ENCODE measurements at regions not wholly inside any gene's neighbourhood (a gene's known extent, or its start where the extent isn't known, plus 50 kb on each side); places are given as distances from the start of the nearest gene placed in this dataset.
A peak's percentile ranks its signal among the peaks of the same experiment; 100 is the strongest.

- Histone ChIP-seq H2AK5ac (ENCODE audit: low read length) (no peak overlapping the region), H3K9ac (ENCODE audit: low read length) (no peak overlapping the region), H3K23ac (ENCODE audit: low read length) (no peak overlapping the region), H3K36me3 (ENCODE audit: control insufficient read depth, insufficient read depth, low read length) (no peaks in the 10 kb centered on the region), H2BK120ac (ENCODE audit: low read depth, low read length) (no peak overlapping the region), H3K4ac (ENCODE audit: low read depth, low read length) (peak overlapping the region; percentile 24), H3K27me3 (ENCODE audit: insufficient read depth, low read length, poor library complexity) (no peaks in the 10 kb centered on the region), H2BK5ac (ENCODE audit: low read length) (no peak overlapping the region), H3K79me2 (ENCODE audit: control insufficient read depth, insufficient read depth, low read length) (no peaks in the 10 kb centered on the region), H2BK15ac (replicated peaks; ENCODE audit: low read depth) (no peak overlapping the region), H3K4me3 (ENCODE audit: low read length) (no peak overlapping the region), H3K4me1 (ENCODE audit: control insufficient read depth, low read depth, low read length) (no peaks in the 10 kb centered on the region), H3K18ac (ENCODE audit: low read length) (no peak overlapping the region), H3K4me2 (ENCODE audit: low read length) (no peak overlapping the region), H3K79me1 (ENCODE audit: low read length) (no peaks in the 10 kb centered on the region), H3K27ac (ENCODE audit: low read depth, low read length) (no peak overlapping the region), H4K5ac (ENCODE audit: low read length) (no peak overlapping the region), H4K8ac (ENCODE audit: low read depth, low read length) (no peak overlapping the region), H3K56ac (ENCODE audit: low read length) (peak overlapping the region; percentile 42)
- no CpG with 5 or more reads among the region's 17 CpGs for WGBS (ENCODE audit: extremely low coverage, insufficient coverage, low lambda C conversion rate)
- DNase-seq, result peak; percentile 2
Observed at GRCh38 chrX:40173143-40174000, 75.6 kb upstream of the BCOR start.

GRCh38 chrX:40172401-40173142, 74.8 kb upstream of the BCOR start:
- Histone ChIP-seq H3K4me2 (ENCODE audit: low read length) (peak overlapping the region; percentile 36), H3K4me1 (ENCODE audit: control insufficient read depth, low read depth, low read length) (no peaks in the 10 kb centered on the region), H3K4me3 (ENCODE audit: low read length) (no peak overlapping the region), H3K23ac (ENCODE audit: low read length) (no peak overlapping the region), H4K8ac (ENCODE audit: low read depth, low read length) (no peak overlapping the region), H3K36me3 (ENCODE audit: control insufficient read depth, insufficient read depth, low read length) (no peaks in the 10 kb centered on the region), H3K56ac (ENCODE audit: low read length) (peak overlapping the region; percentile 60), H3K4ac (ENCODE audit: low read depth, low read length) (peak overlapping the region; percentile 24), H4K5ac (ENCODE audit: low read length) (no peak overlapping the region), H3K79me2 (ENCODE audit: control insufficient read depth, insufficient read depth, low read length) (no peaks in the 10 kb centered on the region), H2BK15ac (replicated peaks; ENCODE audit: low read depth) (no peak overlapping the region), H2BK120ac (ENCODE audit: low read depth, low read length) (no peak overlapping the region), H2AK5ac (ENCODE audit: low read length) (no peak overlapping the region), H3K9ac (ENCODE audit: low read length) (peak overlapping the region; percentile 47), H3K27me3 (ENCODE audit: insufficient read depth, low read length, poor library complexity) (peaks cover under 1% of the 10 kb centered on the region), H3K18ac (ENCODE audit: low read length) (peak overlapping the region; percentile 83), H2BK5ac (ENCODE audit: low read length) (no peak overlapping the region), H3K79me1 (ENCODE audit: low read length) (no peaks in the 10 kb centered on the region), H3K27ac (ENCODE audit: low read depth, low read length) (no peak overlapping the region)
- no CpG with 5 or more reads among the region's 60 CpGs for WGBS (ENCODE audit: extremely low coverage, insufficient coverage, low lambda C conversion rate)
- DNase-seq, result peak; percentile 38

- no CpG with 5 or more reads among the region's 73 CpGs for WGBS (ENCODE audit: extremely low coverage, insufficient coverage, low lambda C conversion rate)
- Histone ChIP-seq H4K5ac (ENCODE audit: low read length) (no peak overlapping the region), H3K79me2 (ENCODE audit: control insufficient read depth, insufficient read depth, low read length) (no peaks in the 10 kb centered on the region), H4K8ac (ENCODE audit: low read depth, low read length) (no peak overlapping the region), H2BK5ac (ENCODE audit: low read length) (no peak overlapping the region), H2AK5ac (ENCODE audit: low read length) (no peak overlapping the region), H3K56ac (ENCODE audit: low read length) (peak overlapping the region; percentile 60), H3K4me1 (ENCODE audit: control insufficient read depth, low read depth, low read length) (no peaks in the 10 kb centered on the region), H3K79me1 (ENCODE audit: low read length) (no peaks in the 10 kb centered on the region), H3K9ac (ENCODE audit: low read length) (peak overlapping the region; percentile 47), H3K4ac (ENCODE audit: low read depth, low read length) (peak overlapping the region; percentile 62), H3K4me2 (ENCODE audit: low read length) (peak overlapping the region; percentile 36), H2BK15ac (replicated peaks; ENCODE audit: low read depth) (no peak overlapping the region), H3K36me3 (ENCODE audit: control insufficient read depth, insufficient read depth, low read length) (no peaks in the 10 kb centered on the region), H3K4me3 (ENCODE audit: low read length) (no peak overlapping the region), H2BK120ac (ENCODE audit: low read depth, low read length) (peak overlapping the region; percentile 68), H3K27me3 (ENCODE audit: insufficient read depth, low read length, poor library complexity) (peaks cover 8% of the 10 kb centered on the region), H3K23ac (ENCODE audit: low read length) (no peak overlapping the region), H3K18ac (ENCODE audit: low read length) (peak overlapping the region; percentile 83), H3K27ac (ENCODE audit: low read depth, low read length) (no peak overlapping the region)
- peak; percentile 39 for DNase-seq
Observed at GRCh38 chrX:40171513-40172400, 74.0 kb upstream of the BCOR start.

GRCh38 chrX:40170830-40171512, 73.2 kb upstream of the BCOR start:
- no peaks in the 10 kb centered on the region for H3K36me3 ChIP-seq (ENCODE audit: control insufficient read depth, insufficient read depth, low read length)
- no peak overlapping the region for H3K23ac ChIP-seq (ENCODE audit: low read length)
- DNase-seq, result peak; percentile 54
- H2BK15ac ChIP-seq (replicated peaks; ENCODE audit: low read depth), result no peak overlapping the region
- no peak overlapping the region for H4K5ac ChIP-seq (ENCODE audit: low read length)
- no CpG with 5 or more reads among the region's 17 CpGs for WGBS (ENCODE audit: extremely low coverage, insufficient coverage, low lambda C conversion rate)
- H3K27me3 ChIP-seq (ENCODE audit: insufficient read depth, low read length, poor library complexity), result peaks cover 10% of the 10 kb centered on the region
- H3K79me2 ChIP-seq (ENCODE audit: control insufficient read depth, insufficient read depth, low read length), result no peaks in the 10 kb centered on the region
- no peak overlapping the region for H3K27ac ChIP-seq (ENCODE audit: low read depth, low read length)
- no peak overlapping the region for H3K4ac ChIP-seq (ENCODE audit: low read depth, low read length)
- no peaks in the 10 kb centered on the region for H3K4me1 ChIP-seq (ENCODE audit: control insufficient read depth, low read depth, low read length)
- no peak overlapping the region for H3K9ac ChIP-seq (ENCODE audit: low read length)
- H2BK5ac ChIP-seq (ENCODE audit: low read length), result no peak overlapping the region
- no peak overlapping the region for H3K4me3 ChIP-seq (ENCODE audit: low read length)
- no peak overlapping the region for H4K8ac ChIP-seq (ENCODE audit: low read depth, low read length)
- H3K56ac ChIP-seq (ENCODE audit: low read length), result no peak overlapping the region
- peak overlapping the region; percentile 83 for H3K18ac ChIP-seq (ENCODE audit: low read length)
- H2AK5ac ChIP-seq (ENCODE audit: low read length), result no peak overlapping the region
- H3K79me1 ChIP-seq (ENCODE audit: low read length), result no peaks in the 10 kb centered on the region
- H3K4me2 ChIP-seq (ENCODE audit: low read length), result no peak overlapping the region
- H2BK120ac ChIP-seq (ENCODE audit: low read depth, low read length), result no peak overlapping the region
